Endometrial microvascular endothelial cells (primary cell): ENCODE measurements at regions not wholly inside any gene's neighbourhood (a gene's known extent, or its start where the extent isn't known, plus 50 kb on each side); places are given as distances from the start of the nearest gene placed in this dataset.

Experiments
- in situ Hi-C: cut with HindIII; loops from 2 replicates; pipeline ENCODE4 v1.10.0; 2017; ENCODE audit warnings: low sequenced_read_pairs, low pct_unique_long_range_greater_than_20kb; ENCODE audit errors: inconsistent ontology term

- in situ Hi-C loops, result no loop called here
Observed at GRCh38 chr3:181764544-181764943, 52.8 kb downstream of the SOX2 start.

- in situ Hi-C loops, result no loop called here
Observed at GRCh38 chr3:181770296-181770695, 58.6 kb downstream of the SOX2 start.

- in situ Hi-C loops, result no loop called here
Observed at GRCh38 chr3:181771120-181771519, 59.4 kb downstream of the SOX2 start.

GRCh38 chr3:181772166-181772565 lies 60.4 kb downstream of the SOX2 start:
- in situ Hi-C loops, result no loop called here

- in situ Hi-C loops, result no loop called here
Observed at GRCh38 chr3:181773921-181774320, 62.2 kb downstream of the SOX2 start.

GRCh38 chr3:181782306-181782954 lies 70.7 kb downstream of the SOX2 start:
- in situ Hi-C loops, result no loop called here

- in situ Hi-C loops, result no loop called here
Observed at GRCh38 chr3:181790561-181790960, 78.8 kb downstream of the SOX2 start.

- in situ Hi-C loops, result no loop called here
Observed at GRCh38 chr3:181791056-181791955, 79.6 kb downstream of the SOX2 start.

GRCh38 chr3:181793006-181793405 lies 81.3 kb downstream of the SOX2 start:
- in situ Hi-C loops, result no loop called here

- in situ Hi-C loops, result no loop called here
Observed at GRCh38 chr3:181794011-181794790, 82.5 kb downstream of the SOX2 start.

- in situ Hi-C loops, result no loop called here
Observed at GRCh38 chr3:181796641-181797040, 84.9 kb downstream of the SOX2 start.

- in situ Hi-C loops, result no loop called here
Observed at GRCh38 chr3:181797431-181797830, 85.7 kb downstream of the SOX2 start.

- in situ Hi-C loops, result no loop called here
Observed at GRCh38 chr3:181805703-181806102, 94.0 kb downstream of the SOX2 start.

- in situ Hi-C loops, result no loop called here
Observed at GRCh38 chr3:181808053-181808452, 96.3 kb downstream of the SOX2 start.

GRCh38 chr3:181823716-181824115 lies 112.0 kb downstream of the SOX2 start:
- in situ Hi-C loops, result no loop called here

GRCh38 chr3:181824961-181825360 lies 113.2 kb downstream of the SOX2 start:
- in situ Hi-C loops, result no loop called here

GRCh38 chr3:181839039-181839915 lies 127.6 kb downstream of the SOX2 start:
- in situ Hi-C loops, result no loop called here

GRCh38 chr3:181839916-181840297 lies 128.2 kb downstream of the SOX2 start:
- in situ Hi-C loops, result no loop called here

- in situ Hi-C loops, result no loop called here
Observed at GRCh38 chr3:181844211-181844610, 132.5 kb downstream of the SOX2 start.
